MM.1S (cell line): ENCODE measurements at regions not wholly inside any gene's neighbourhood (a gene's known extent, or its start where the extent isn't known, plus 50 kb on each side); places are given as distances from the start of the nearest gene placed in this dataset.

Experiments
- DNase-seq: peaks from one replicate; pipeline ENCODE4 v3.0.0-alpha.2; 2015
- H2AFZ ChIP-seq: fragments of 300-600 bp; sonication (generic); 2 replicates; pipeline ENCODE4 v1.6.0; 2016; ENCODE audit warnings: antibody characterized with exemption, low read length
- H3F3A ChIP-seq: fragments of 300-600 bp; sonication (generic); 2 replicates; pipeline ENCODE4 v1.6.1; 2016; ENCODE audit warnings: mild to moderate bottlenecking, antibody characterized with exemption, low read length, moderate library complexity, mixed read lengths; ENCODE audit not compliant: insufficient read depth
- H3K27ac ChIP-seq: fragments of 300-600 bp; sonication (generic); 2 replicates; pipeline ENCODE4 v1.5.1; 2016; ENCODE audit warnings: mild to moderate bottlenecking, low read length
- H3K27me3 ChIP-seq: fragments of 300-600 bp; sonication (generic); replicated peaks from 2 replicates; pipeline ENCODE4 v1.6.0; 2016; ENCODE audit warnings: low read length; ENCODE audit not compliant: insufficient read depth
- H3K36me3 ChIP-seq: fragments of 300-600 bp; sonication (generic); replicated peaks from 2 replicates; pipeline ENCODE4 v1.6.1; 2016; ENCODE audit warnings: mild to moderate bottlenecking, low read length, mixed read lengths; ENCODE audit not compliant: insufficient read depth
- H3K4me1 ChIP-seq: fragments of 300-600 bp; sonication (generic); 2 replicates; pipeline ENCODE4 v1.6.1; 2016; ENCODE audit warnings: low read length, mixed read lengths
- H3K4me2 ChIP-seq: fragments of 300-600 bp; sonication (generic); 2 replicates; pipeline ENCODE4 v1.6.0; 2016; ENCODE audit warnings: low read depth, low read length
- H3K4me3 ChIP-seq: fragments of 300-600 bp; sonication (generic); 2 replicates; pipeline ENCODE4 v1.5.1; 2016; ENCODE audit warnings: low read length, mixed read lengths
- H3K79me2 ChIP-seq: fragments of 300-600 bp; sonication (generic); 2 replicates; pipeline ENCODE4 v1.6.1; 2016; ENCODE audit warnings: mixed run types, low read length, mixed read lengths
- H3K9ac ChIP-seq: fragments of 300-600 bp; sonication (generic); 2 replicates; pipeline ENCODE4 v1.6.1; 2016; ENCODE audit warnings: low read length, mixed read lengths
- H3K9me2 ChIP-seq: fragments of 300-600 bp; sonication (generic); replicated peaks from 2 replicates; pipeline ENCODE4 v1.6.1; 2016; ENCODE audit warnings: mild to moderate bottlenecking, low read length, mixed read lengths; ENCODE audit not compliant: insufficient read depth
- H3K9me3 ChIP-seq: fragments of 300-600 bp; sonication (generic); replicated peaks from 2 replicates; pipeline ENCODE4 v1.6.1; 2016; ENCODE audit warnings: mild to moderate bottlenecking, low read length, mixed read lengths; ENCODE audit not compliant: insufficient read depth
- H4K20me1 ChIP-seq: fragments of 300-600 bp; sonication (generic); 2 replicates; pipeline ENCODE4 v1.6.1; 2016; ENCODE audit warnings: mild to moderate bottlenecking, low read length, moderate library complexity, mixed read lengths; ENCODE audit not compliant: insufficient read depth
- CTCF ChIP-seq: fragments of 300-600 bp; sonication (generic); IDR thresholded peaks from 2 replicates; pipeline ENCODE4 v1.5.1; 2016; ENCODE audit warnings: antibody characterized with exemption, low read length, mixed read lengths
- EZH2 ChIP-seq: fragments of 300-600 bp; sonication (generic); optimal IDR thresholded peaks from 2 replicates; pipeline ENCODE3; 2017; ENCODE audit warnings: low read depth, mild to moderate bottlenecking, antibody characterized with exemption, low read length, mixed read lengths
- EZH2phosphoT487 ChIP-seq: fragments of 300-600 bp; sonication (generic); IDR thresholded peaks from 2 replicates; pipeline ENCODE4 v1.6.1; 2018; ENCODE audit warnings: antibody characterized with exemption, low read length

DNA sequence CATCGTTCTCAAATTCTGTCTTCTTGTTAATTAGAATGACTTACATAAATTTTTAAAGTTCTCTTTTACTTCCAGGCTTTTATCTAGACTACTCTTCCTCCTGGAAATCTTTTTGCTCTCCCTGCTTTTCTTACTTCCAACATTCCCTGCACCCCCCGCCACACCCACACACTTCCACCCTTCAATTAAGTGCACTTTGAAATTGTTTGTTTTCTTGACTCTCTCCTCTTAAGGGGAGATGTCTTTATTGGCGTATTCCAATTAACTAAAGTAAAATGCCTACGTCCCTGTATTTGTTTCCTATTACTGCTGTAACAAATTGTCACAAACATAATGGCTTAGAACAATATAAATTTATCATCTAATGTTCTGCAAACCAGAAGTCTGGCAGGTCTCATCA, 125.2 kb upstream of the KRR1 start:
- no peaks in the 10 kb centered on the region for H3K36me3 ChIP-seq
- DNase-seq: no peak
- no peak overlapping the region for H3K4me2 ChIP-seq
- no peak overlapping the region for H2AFZ ChIP-seq
- no peak overlapping the region for H3K27ac ChIP-seq
- H3K79me2 ChIP-seq: no peaks in the 10 kb centered on the region
- no peaks in the 10 kb centered on the region for H3K27me3 ChIP-seq
- 0 out of 2 replicates have a peak, but pooled peaks cover 3% of the 10 kb centered on the region for H3F3A ChIP-seq
- TF ChIP-seq EZH2 (no peak), CTCF (no peak), EZH2phosphoT487 (no peak)
- H4K20me1 ChIP-seq: no peaks in the 10 kb centered on the region
- H3K9me3 ChIP-seq: no peaks in the 10 kb centered on the region
- H3K9me2 ChIP-seq: no peaks in the 10 kb centered on the region
- H3K9ac ChIP-seq: no peak overlapping the region
- H3K4me1 ChIP-seq: peaks cover 11% of the 10 kb centered on the region
- H3K4me3 ChIP-seq: no peak overlapping the region

DNA sequence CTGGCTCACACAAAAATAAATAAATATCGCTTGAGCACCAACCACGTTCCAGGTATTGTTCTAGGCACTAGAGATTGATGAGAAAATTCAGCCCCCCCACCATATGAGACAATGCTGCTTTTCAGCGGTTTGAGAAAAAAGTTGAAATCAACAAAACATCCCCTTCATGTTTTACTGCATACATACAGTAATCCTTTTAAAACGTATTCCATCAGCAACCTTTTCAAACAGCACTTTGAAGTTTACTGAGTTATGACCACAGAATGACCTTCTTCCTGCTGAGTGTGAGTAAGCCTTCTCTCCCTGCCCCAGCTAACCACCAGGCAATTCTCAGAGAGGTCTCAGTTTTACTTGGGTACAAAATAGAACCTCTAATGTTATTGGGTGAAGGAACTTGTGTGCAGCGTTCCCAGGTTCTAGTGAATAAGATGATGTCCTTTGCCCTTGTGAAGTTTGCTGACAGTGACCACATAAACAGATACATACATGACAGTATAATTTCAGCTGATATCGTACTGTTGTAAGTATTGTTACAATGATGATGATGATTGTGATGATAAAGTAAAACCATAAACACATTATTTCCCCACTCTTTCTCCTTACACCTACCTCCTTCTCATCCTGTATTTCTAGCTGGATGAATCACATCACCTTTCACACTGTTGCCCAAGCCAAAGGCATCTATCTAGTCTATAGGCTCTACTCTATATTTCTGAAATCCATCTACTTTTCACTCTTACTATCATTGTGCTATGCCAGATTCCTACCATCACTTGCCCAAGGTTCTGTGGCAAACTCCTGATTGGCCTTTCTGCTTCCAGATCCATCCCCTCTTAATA, 124.4 kb upstream of the KRR1 start:
- no peaks in the 10 kb centered on the region for H3K9me2 ChIP-seq
- DNase-seq: peak; percentile 20
- H3K4me2 ChIP-seq: no peak overlapping the region
- no peaks in the 10 kb centered on the region for H3F3A ChIP-seq
- H4K20me1 ChIP-seq: no peaks in the 10 kb centered on the region
- no peak overlapping the region for H3K4me3 ChIP-seq
- TF ChIP-seq EZH2: no peak
- TF ChIP-seq EZH2phosphoT487: no peak
- TF ChIP-seq CTCF: no peak
- no peaks in the 10 kb centered on the region for H3K36me3 ChIP-seq
- H2AFZ ChIP-seq: no peak overlapping the region
- no peak overlapping the region for H3K27ac ChIP-seq
- no peaks in the 10 kb centered on the region for H3K9me3 ChIP-seq
- no peak overlapping the region for H3K9ac ChIP-seq
- H3K79me2 ChIP-seq: no peaks in the 10 kb centered on the region
- no peaks in the 10 kb centered on the region for H3K27me3 ChIP-seq
- peaks cover 4% of the 10 kb centered on the region for H3K4me1 ChIP-seq

GRCh38 chr12:75634244-75635222, 123.1 kb upstream of the KRR1 start:
- Histone ChIP-seq H3K9me2 (no peaks in the 10 kb centered on the region), H4K20me1 (no peaks in the 10 kb centered on the region), H3K9me3 (no peaks in the 10 kb centered on the region), H3K36me3 (no peaks in the 10 kb centered on the region), H3K4me1 (no peaks in the 10 kb centered on the region), H2AFZ (no peak overlapping the region), H3K79me2 (no peaks in the 10 kb centered on the region), H3K9ac (no peak overlapping the region), H3K4me3 (no peak overlapping the region), H3K27ac (no peak overlapping the region), H3K27me3 (no peaks in the 10 kb centered on the region), H3K4me2 (no peak overlapping the region), H3F3A (no peaks in the 10 kb centered on the region)
- no peak for TF ChIP-seq EZH2phosphoT487
- TF ChIP-seq CTCF: no peak
- no peak for TF ChIP-seq EZH2
- DNase-seq: no peak
